ENCODE measurements at regions not wholly inside any gene's neighbourhood (a gene's known extent, or its start where the extent isn't known, plus 50 kb on each side); places are given as distances from the start of the nearest gene placed in this dataset.
A peak's percentile ranks its signal among the peaks of the same experiment; 100 is the strongest.

- DNase-seq = no peak
These were observed 243.9 kb upstream of the VCX3A start for GRCh38 chrX:6778544-6779503.

GRCh38 chrX:6777238-6778002, 242.5 kb upstream of the VCX3A start:
- DNase-seq = no peak

GRCh38 chrX:6770936-6771335, 236.0 kb upstream of the VCX3A start:
- DNase-seq = no peak

GRCh38 chrX:6768881-6769280, 234.0 kb upstream of the VCX3A start:
- DNase-seq = peak; percentile 30

- DNase-seq = no peak
These were observed 226.3 kb upstream of the VCX3A start for GRCh38 chrX:6761251-6761650.

GRCh38 chrX:6759655-6760375, 224.9 kb upstream of the VCX3A start:
- no peak for DNase-seq

- DNase-seq = no peak
These were observed 223.3 kb upstream of the VCX3A start for GRCh38 chrX:6758234-6758633.

- no peak for DNase-seq
These were observed 222.7 kb upstream of the VCX3A start for GRCh38 chrX:6757631-6758030.

GRCh38 chrX:6748595-6748994, 213.7 kb upstream of the VCX3A start:
- DNase-seq = no peak

GRCh38 chrX:6738518-6739470, 203.9 kb upstream of the VCX3A start:
- no peak for DNase-seq

- no peak for DNase-seq
These were observed 200.1 kb upstream of the VCX3A start for GRCh38 chrX:6734844-6735634.

GRCh38 chrX:6732101-6732500, 197.2 kb upstream of the VCX3A start:
- DNase-seq = no peak

GRCh38 chrX:6729626-6730025, 194.7 kb upstream of the VCX3A start:
- DNase-seq = no peak

- no peak for DNase-seq
These were observed 183.8 kb upstream of the VCX3A start for GRCh38 chrX:6718766-6719165.

- no peak for DNase-seq
These were observed 173.9 kb upstream of the VCX3A start for GRCh38 chrX:6708676-6709380.

- no peak for DNase-seq
These were observed 173.1 kb upstream of the VCX3A start for GRCh38 chrX:6708041-6708440.

- no peak for DNase-seq
These were observed 172.6 kb upstream of the VCX3A start for GRCh38 chrX:6707497-6707896.

GRCh38 chrX:6701085-6701484, 166.2 kb upstream of the VCX3A start:
- DNase-seq = no peak

GRCh38 chrX:6695717-6696116, 160.8 kb upstream of the VCX3A start:
- DNase-seq = no peak

GRCh38 chrX:6694977-6695376, 160.1 kb upstream of the VCX3A start:
- DNase-seq = no peak

GRCh38 chrX:6694221-6694620, 159.3 kb upstream of the VCX3A start:
- no peak for DNase-seq
